ENCODE measurements at regions not wholly inside any gene's neighbourhood (a gene's known extent, or its start where the extent isn't known, plus 50 kb on each side); places are given as distances from the start of the nearest gene placed in this dataset.
A peak's percentile ranks its signal among the peaks of the same experiment; 100 is the strongest.

- TF ChIP-seq ZHX1 (CRISPR knock-in tag; IDR thresholded peaks at IDR 0.05; ENCODE audit: low read depth), result no peak
- TF ChIP-seq GFI1 (CRISPR knock-in tag; IDR thresholded peaks at IDR 0.05; ENCODE audit: borderline replicate concordance), result peak; percentile 69; the same call in 1 of the 2 replicates
- no peak for TF ChIP-seq KDM4B (CRISPR knock-in tag; IDR thresholded peaks at IDR 0.05)
- TF ChIP-seq ARID2 (CRISPR knock-in tag; IDR thresholded peaks at IDR 0.05; ENCODE audit: borderline replicate concordance), result no peak
- TF ChIP-seq, protein P1, sequence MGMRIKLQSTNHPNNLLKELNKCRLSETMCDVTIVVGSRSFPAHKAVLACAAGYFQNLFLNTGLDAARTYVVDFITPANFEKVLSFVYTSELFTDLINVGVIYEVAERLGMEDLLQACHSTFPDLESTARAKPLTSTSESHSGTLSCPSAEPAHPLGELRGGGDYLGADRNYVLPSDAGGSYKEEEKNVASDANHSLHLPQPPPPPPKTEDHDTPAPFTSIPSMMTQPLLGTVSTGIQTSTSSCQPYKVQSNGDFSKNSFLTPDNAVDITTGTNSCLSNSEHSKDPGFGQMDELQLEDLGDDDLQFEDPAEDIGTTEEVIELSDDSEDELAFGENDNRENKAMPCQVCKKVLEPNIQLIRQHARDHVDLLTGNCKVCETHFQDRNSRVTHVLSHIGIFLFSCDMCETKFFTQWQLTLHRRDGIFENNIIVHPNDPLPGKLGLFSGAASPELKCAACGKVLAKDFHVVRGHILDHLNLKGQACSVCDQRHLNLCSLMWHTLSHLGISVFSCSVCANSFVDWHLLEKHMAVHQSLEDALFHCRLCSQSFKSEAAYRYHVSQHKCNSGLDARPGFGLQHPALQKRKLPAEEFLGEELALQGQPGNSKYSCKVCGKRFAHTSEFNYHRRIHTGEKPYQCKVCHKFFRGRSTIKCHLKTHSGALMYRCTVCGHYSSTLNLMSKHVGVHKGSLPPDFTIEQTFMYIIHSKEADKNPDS (CRISPR knock-in tag; IDR thresholded peaks at IDR 0.05), result no peak
- no peak for TF ChIP-seq RNF2 (conservative IDR thresholded peaks at IDR 0.05; ENCODE audit: low read depth)
- TF ChIP-seq ZNF10 (CRISPR knock-in tag; IDR thresholded peaks at IDR 0.05; ENCODE audit: borderline replicate concordance, low read depth), result no peak
- TF ChIP-seq TFAP4 (IDR thresholded peaks at IDR 0.05; ENCODE audit: borderline replicate concordance, low read depth), result peak; percentile 25; the same call in 1 of the 2 replicates
- TF ChIP-seq CAMTA2 (CRISPR knock-in tag; IDR thresholded peaks at IDR 0.05; ENCODE audit: borderline replicate concordance), result no peak
- no peak for TF ChIP-seq KAT7 (CRISPR knock-in tag; IDR thresholded peaks at IDR 0.05; ENCODE audit: borderline replicate concordance)
- no peak for TF ChIP-seq TGIF2 (CRISPR knock-in tag; IDR thresholded peaks at IDR 0.05)
- TF ChIP-seq, protein P2, sequence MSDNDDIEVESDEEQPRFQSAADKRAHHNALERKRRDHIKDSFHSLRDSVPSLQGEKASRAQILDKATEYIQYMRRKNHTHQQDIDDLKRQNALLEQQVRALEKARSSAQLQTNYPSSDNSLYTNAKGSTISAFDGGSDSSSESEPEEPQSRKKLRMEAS (IDR thresholded peaks at IDR 0.05), result 0 out of 2 replicates have a peak, but pooled peaks have one; percentile 21
- no peak for TF ChIP-seq FOXP1 (IDR thresholded peaks at IDR 0.05)
- no peak for TF ChIP-seq FOXP1 (CRISPR knock-in tag; IDR thresholded peaks at IDR 0.05)
- no peak for TF ChIP-seq ZSCAN25 (CRISPR knock-in tag; IDR thresholded peaks at IDR 0.05)
- TF ChIP-seq ZNF761 (CRISPR knock-in tag; conservative IDR thresholded peaks at IDR 0.05), result no peak
- no peak for TF ChIP-seq TOPORS (CRISPR knock-in tag; IDR thresholded peaks at IDR 0.05)
- no peak for TF ChIP-seq ZNF275 (CRISPR knock-in tag; IDR thresholded peaks at IDR 0.05; ENCODE audit: borderline replicate concordance)
- peak; percentile 77 for TF ChIP-seq RARA (CRISPR knock-in tag; IDR thresholded peaks at IDR 0.05)
- no peak for TF ChIP-seq TBP (CRISPR knock-in tag; IDR thresholded peaks at IDR 0.05)
- no peak for TF ChIP-seq THYN1 (CRISPR knock-in tag; IDR thresholded peaks at IDR 0.05; ENCODE audit: borderline replicate concordance, low read depth)
- no peak; the same call in 1 of the 2 replicates for TF ChIP-seq CEBPB (IDR thresholded peaks at IDR 0.05; ENCODE audit: borderline replicate concordance, low read depth, low read length)
- no peak for TF ChIP-seq KLF13 (CRISPR knock-in tag; IDR thresholded peaks at IDR 0.05)
- TF ChIP-seq ISX (CRISPR knock-in tag; conservative IDR thresholded peaks at IDR 0.05), result no peak
These were observed 111.2 kb downstream of the ZNF280B start (continued) for GRCh38 chr22:22397292-22397870.

Measured in HepG2 (cell line).